ENCODE measurements at regions not wholly inside any gene's neighbourhood (a gene's known extent, or its start where the extent isn't known, plus 50 kb on each side); places are given as distances from the start of the nearest gene placed in this dataset.
"Not testable (repeated sequence)": the region's sequence is repeated elsewhere in the genome, so short reads cannot be mapped to it uniquely, and the experiment has no call there.

DNA sequence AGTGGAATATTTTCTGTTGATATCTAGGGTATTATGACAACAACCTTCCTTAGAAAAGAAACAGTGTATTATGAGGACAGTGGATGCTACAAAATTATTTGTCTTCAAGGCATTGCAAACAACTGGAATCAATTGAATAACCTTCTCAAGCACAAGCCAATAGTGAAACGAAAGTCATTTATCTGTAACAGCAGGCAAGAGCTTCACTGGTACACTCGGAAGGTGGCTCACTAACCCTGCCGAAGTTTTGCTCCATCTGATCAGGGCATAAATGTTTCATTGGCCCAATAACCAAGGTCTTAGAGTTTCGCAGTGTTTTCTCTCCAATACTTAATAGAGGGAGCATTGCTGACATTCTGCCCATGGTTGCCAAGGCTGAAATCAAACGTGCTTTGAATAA is 5278.7 kb upstream of the TPTE start:
- TF ChIP-seq, protein P1, sequence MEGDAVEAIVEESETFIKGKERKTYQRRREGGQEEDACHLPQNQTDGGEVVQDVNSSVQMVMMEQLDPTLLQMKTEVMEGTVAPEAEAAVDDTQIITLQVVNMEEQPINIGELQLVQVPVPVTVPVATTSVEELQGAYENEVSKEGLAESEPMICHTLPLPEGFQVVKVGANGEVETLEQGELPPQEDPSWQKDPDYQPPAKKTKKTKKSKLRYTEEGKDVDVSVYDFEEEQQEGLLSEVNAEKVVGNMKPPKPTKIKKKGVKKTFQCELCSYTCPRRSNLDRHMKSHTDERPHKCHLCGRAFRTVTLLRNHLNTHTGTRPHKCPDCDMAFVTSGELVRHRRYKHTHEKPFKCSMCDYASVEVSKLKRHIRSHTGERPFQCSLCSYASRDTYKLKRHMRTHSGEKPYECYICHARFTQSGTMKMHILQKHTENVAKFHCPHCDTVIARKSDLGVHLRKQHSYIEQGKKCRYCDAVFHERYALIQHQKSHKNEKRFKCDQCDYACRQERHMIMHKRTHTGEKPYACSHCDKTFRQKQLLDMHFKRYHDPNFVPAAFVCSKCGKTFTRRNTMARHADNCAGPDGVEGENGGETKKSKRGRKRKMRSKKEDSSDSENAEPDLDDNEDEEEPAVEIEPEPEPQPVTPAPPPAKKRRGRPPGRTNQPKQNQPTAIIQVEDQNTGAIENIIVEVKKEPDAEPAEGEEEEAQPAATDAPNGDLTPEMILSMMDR (IDR thresholded peaks at IDR 0.05; ENCODE audit: low read length) = not testable (repeated sequence)
- TF ChIP-seq EZH2 (optimal IDR thresholded peaks at IDR 0.05; ENCODE audit: low read depth, low read length); EZH2phosphoT487 (IDR thresholded peaks at IDR 0.05; ENCODE audit: low read length): not testable (repeated sequence)
